22Rv1 (cell line): ENCODE measurements at regions not wholly inside any gene's neighbourhood (a gene's known extent, or its start where the extent isn't known, plus 50 kb on each side); places are given as distances from the start of the nearest gene placed in this dataset.

Experiments
- ZFX ChIP-seq: fragments of 450-650 bp; IDR thresholded peaks from 2 replicates; pipeline ENCODE4 v1.6.1; 2017; ENCODE audit warnings: antibody characterized with exemption, borderline replicate concordance
- TF ChIP-seq, protein P1 (sequence below): fragments of 450-650 bp; IDR thresholded peaks from 2 replicates; pipeline ENCODE4 v1.5.1; 2017; ENCODE audit warnings: mild to moderate bottlenecking

DNA sequence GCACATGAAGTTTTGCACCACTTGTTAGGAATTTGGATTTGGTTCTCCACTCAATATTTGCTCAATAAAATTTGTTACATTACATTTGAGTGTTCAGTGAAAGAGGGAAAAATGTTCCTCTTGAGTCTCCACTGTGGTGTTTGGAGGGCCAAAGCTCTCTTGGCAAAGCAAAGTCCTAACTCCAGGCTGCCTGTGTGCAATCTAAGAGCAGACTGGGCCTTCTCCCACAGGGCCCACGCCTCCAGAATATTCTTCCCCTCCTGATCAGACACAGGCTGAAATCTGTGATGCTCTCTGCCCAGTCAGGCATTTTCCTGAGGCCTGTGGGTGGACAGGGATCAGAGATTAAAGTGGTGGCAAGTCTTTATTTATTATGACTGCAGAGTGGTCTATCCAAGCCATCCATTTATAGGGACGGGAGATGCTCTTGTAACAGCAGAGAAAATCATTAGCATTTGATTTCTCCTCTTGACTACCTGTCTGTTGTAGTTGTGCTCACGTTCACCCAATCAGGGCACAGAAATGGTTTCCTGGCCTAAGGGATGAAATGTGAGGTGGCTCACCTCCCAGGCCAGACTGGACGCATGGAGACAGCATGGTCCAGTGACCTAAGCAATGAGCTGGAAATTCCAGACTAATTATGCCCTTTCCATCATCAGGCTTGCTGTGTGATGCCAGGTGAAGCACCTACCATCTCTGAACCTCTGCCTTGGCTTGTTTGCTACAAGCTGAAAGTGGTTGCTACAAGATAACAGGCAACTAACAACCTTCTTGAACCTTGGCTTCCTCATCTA, 147.1 kb upstream of the NRBF2 start:
- TF ChIP-seq, protein P1, sequence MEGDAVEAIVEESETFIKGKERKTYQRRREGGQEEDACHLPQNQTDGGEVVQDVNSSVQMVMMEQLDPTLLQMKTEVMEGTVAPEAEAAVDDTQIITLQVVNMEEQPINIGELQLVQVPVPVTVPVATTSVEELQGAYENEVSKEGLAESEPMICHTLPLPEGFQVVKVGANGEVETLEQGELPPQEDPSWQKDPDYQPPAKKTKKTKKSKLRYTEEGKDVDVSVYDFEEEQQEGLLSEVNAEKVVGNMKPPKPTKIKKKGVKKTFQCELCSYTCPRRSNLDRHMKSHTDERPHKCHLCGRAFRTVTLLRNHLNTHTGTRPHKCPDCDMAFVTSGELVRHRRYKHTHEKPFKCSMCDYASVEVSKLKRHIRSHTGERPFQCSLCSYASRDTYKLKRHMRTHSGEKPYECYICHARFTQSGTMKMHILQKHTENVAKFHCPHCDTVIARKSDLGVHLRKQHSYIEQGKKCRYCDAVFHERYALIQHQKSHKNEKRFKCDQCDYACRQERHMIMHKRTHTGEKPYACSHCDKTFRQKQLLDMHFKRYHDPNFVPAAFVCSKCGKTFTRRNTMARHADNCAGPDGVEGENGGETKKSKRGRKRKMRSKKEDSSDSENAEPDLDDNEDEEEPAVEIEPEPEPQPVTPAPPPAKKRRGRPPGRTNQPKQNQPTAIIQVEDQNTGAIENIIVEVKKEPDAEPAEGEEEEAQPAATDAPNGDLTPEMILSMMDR, result no peak
- TF ChIP-seq ZFX, result no peak
